Kidney capillary endothelial cell (primary cell): ENCODE measurements at regions not wholly inside any gene's neighbourhood (a gene's known extent, or its start where the extent isn't known, plus 50 kb on each side); places are given as distances from the start of the nearest gene placed in this dataset.

Experiments used
- DNase-seq: peaks from one replicate; pipeline ENCODE4 v3.0.0-alpha.2; 2018; ENCODE audit warnings: low spot score

DNA sequence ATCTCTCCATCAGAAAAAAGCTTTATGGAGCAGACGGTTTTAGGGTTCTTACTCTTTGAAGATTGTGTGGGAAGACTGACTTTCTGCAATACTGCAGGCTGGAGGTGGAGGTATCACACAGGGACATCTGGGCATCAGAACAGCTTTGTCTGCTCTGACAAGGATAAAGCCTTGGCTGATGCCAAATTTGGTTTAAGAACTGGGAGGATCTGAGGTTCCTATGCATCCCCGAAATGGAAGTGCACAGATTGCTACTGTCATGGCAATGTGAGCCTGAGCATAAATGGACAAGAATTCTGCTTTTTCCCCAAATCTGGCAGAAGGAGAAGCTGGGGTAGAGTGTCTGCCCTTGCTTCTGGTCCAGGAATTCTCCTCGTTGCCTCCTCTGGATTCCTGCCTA is 424.3 kb downstream of the SLC4A3 start:
- DNase-seq = no peak

DNA sequence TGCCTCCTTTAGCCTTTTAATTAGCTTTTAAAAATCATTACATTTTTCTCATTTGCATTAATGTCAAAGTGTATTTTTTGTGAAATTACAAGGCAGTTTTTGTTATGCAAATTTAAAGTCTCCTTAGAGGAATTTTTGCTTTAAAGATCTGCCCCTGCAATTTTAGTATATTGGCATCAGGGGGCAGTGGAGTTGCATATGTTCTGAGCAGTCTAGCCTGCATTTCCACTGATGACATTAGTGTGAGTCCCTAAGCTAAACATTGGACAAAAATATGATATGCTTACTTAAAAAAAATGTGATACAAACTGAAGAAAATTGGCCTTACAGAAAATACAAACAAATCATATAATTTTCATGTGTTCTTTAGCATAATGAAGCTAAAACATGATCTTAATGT is 426.5 kb downstream of the SLC4A3 start:
- no peak for DNase-seq

DNA sequence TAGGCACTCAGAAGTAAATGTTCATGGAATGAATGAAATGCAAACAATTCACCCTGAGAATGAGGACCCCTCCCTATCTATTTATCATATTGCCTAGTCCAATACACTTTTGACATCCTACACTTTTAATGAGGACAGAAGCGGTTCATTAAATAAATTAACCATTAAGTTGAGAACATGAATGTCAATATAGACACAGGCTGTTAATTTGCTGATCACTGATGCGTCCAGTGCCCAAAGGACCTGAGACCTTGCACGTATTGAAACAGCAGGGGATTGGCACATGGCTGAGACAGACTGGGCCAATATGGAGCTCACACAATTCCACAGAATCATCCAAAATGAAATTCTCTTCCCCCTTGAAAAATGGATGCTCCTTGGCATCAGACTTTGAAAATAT is 430.0 kb downstream of the SLC4A3 start:
- no peak for DNase-seq

DNA sequence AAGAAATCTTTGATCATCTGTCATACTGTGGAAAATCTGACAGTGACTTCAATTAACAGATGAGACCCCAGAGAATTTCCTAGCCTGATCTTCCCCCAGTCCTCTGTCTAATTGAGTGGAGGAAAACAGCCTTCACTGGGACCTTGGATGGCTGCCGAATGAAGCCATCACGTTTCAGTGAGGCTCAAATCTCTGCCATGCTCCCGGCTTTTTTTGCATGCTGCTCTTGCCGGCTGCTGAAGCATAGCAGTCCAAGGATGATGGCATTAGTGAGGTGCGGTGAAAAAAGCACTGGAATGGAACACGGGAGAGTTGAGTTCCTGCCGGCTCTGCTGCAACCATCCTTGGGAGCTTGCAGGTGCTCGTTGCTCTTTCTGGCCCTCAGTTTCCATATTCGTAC is 430.5 kb downstream of the SLC4A3 start:
- DNase-seq = no peak

DNA sequence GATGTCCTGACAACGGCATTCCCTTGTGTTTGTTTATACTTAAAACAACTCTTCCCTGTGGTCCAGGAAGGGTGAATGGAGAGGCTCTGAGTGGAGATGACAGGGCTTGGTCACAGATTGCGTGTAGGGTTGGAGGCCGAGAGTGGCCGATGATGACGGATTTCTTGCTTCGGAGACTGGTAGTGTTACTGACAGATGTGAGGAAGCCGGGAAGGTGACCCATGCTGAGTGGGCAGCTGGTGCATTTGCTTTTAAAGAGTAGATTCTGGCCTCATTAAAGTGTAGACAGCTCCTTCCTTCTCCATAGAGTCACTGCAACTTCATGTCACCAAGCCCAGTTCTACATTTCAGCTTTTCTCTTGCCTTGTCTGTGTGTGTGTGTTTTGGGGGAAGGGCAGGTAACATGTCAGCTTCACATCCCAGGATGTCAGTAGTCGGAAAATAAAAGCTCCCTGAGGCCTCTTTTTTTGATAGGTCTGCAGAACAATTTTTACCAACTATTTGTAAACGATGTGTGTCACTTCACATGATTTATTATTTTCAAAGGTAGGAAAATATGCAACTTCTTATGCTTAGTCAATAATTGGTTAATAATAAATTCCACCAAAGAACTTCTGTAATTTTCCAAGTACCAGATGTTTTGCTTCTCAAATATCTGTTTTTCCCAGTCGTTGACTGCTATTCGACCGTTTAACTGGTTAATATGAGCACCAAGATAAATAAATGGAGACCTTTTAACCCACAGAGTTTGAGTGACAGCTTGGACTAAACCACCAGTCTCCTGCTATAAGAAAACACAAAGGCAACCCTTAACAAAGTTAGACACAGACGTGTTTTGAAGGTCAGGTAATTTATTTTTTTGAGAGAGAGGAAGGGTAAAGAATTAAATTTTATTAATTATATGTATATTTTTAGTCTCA is 436.9 kb downstream of the SLC4A3 start:
- DNase-seq = no peak

DNA sequence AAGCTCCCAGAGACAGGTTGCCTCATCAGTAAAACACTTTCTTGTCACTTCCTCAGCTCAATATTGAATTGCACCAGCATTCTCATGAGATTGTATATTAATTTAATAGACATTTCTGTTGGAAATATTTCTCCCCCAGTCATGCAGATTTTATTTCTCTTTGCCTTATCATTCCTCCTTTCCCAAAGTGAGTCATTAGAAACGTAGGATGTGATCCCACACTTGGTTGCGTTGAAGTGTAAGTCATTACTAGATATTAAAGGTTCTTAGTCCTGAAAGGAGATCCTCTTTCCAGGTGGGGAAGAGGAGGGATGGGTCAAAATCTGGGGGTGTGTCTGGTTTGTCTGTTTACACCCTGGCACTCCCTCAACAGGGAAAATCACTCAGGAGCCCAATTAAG is 438.2 kb downstream of the SLC4A3 start:
- no peak for DNase-seq

- no peak for DNase-seq
Measured at GRCh38 chr2:220068846-220069245, 441.4 kb downstream of the SLC4A3 start.

DNA sequence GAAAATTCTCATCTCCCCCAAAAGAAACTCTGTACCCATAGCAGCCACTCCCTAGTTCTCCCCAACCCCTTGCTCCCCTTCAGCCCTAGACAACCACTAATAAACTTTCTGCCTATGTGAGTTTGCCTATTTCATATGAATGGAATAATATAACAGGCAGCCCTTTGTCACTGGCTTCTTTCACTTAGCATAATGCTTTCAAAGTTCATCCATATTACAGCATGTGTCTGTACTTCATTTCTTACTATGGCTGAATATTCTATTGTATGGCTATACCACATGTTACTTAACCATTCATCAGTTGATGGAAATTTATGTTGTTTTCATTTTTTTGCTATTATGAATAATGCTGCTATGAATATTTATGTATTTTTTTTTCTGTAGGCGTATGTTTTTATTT is 442.9 kb downstream of the SLC4A3 start:
- DNase-seq = no peak

- no peak for DNase-seq
Measured at GRCh38 chr2:220071696-220072095, 444.3 kb downstream of the SLC4A3 start.

DNA sequence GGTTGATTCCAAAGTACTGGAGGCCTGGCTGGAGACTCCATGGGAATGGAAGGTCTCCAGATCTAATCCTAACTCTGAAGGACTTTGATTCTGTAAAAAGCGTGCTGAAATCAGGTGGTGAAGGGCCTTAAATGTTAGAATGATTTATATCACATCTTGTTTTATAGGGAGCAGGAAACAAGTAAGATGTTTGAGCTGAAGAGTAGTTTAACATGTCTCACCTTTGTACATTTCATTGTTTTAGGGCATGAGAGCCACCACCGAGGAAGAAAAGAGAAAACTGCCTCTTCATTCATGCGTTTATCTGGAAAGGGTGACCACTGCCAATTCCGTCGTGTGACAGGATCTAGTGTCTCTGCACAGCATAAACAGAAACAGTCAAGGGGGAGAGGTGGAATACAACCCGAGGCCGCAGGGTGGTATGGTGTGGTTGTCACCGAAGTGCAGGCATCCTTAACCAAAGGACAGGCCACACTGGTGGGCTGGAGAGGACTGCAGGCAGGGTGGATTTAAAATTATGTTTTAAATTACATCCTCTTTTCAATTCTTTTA is 445.3 kb downstream of the SLC4A3 start:
- no peak for DNase-seq

GRCh38 chr2:220075835-220076234 is 448.4 kb downstream of the SLC4A3 start:
- DNase-seq = no peak

GRCh38 chr2:220076734-220077133 is 449.3 kb downstream of the SLC4A3 start:
- no peak for DNase-seq

DNA sequence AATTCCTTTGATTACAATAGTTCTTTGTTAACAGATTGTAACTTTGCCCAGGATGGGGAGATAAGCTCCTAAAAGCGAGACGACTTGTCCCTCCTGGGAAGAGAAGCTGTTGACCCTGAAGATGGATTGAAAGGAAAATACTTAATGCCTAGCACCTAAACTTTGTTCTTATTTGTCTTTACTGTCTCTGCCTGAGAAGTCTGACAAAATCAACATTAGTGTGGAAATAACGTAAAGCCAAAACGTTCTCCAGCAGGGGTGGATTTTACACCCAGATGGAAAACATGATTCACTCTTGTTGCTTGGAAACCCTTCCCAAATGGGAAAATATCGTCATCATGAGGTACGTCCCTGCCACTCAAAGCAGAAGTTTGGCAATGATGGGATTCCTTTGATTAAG is 450.1 kb downstream of the SLC4A3 start:
- no peak for DNase-seq

GRCh38 chr2:220078439-220078838 is 451.0 kb downstream of the SLC4A3 start:
- DNase-seq = no peak

- no peak for DNase-seq
Measured at GRCh38 chr2:220079595-220079994, 452.2 kb downstream of the SLC4A3 start.

DNA sequence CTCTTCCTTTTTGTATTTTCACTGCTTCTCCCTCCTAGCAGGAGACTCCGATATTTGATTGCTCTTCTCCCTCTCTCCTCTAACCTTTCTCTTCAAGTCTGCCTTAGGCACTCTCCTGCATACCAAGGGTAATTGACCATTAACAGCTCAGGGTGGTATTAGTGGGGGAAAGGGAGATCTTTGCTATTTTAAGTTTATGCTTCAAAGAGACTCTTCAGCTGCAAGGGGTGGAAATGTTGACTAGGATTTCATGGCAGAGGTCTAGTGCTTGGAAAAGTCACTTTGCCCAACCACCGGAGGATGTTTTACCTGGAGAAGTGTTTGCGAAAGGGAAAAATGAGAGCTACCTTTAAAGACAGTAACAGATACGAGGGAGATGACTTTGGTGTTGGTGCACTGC is 453.7 kb downstream of the SLC4A3 start:
- no peak for DNase-seq

DNA sequence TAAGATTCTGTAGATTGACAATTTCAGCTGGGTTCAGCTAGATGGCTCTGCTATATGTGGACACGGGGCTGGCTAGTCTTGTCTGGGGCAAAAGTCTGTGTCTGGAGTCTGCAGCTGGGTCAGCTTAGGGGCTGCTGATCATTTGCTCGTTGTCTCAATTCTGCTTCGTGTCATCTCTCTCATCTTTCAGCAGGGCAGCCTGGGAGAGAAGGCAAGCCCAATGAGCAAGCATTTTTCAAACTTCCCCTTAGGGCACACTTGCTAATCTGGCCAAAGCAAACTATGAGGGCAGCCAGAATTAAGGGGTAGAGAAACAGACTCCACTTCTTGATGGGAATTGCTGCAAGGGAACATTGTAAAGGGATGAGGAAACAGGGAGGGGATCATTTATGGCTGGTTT is 462.6 kb downstream of the SLC4A3 start:
- DNase-seq = no peak

GRCh38 chr2:220096406-220096805 is 469.0 kb downstream of the SLC4A3 start:
- no peak for DNase-seq

DNA sequence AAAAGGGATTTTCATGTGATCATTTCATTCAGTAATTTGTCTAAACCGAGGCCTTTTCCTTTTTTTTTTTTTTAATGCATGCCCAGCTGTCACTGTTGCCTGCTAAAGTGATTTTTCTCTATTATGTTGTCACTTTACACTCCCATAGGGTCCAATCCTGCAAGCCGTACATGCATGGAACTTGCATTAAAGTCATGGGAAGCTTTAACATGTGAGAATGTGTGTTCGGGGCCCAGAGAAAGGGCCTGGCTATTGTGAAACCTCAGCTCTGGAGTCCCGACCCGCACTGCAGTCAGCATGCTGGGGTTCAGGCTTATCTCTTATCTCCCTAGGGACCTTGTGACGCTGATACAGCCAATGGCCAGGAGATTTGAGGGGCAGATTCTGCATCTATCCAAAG is 474.6 kb downstream of the SLC4A3 start:
- no peak for DNase-seq

GRCh38 chr2:220103596-220103995 is 476.2 kb downstream of the SLC4A3 start:
- no peak for DNase-seq

DNA sequence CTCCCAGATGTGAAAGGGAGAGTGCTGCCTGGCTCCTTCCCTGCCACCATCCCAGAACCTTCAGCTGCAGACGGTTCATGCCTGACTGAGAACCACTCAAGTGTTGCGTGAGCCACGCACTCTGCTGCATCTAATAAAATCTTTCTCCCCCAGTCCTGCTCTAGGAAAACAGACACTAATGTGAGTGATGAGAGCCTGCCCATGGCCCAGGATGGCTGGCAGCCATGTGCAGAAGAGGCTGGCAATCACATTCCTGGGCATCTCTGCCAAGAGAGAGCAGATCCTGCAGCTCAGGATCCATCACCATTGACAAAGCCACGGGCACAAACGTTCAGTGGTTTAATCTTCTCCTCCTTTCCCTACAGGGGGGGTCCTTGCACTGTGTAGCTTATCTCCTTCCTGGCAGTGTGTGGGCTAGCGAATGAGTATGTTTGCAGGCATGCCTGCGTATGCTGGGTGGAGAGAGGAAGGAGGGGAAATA is 477.5 kb downstream of the SLC4A3 start:
- DNase-seq = no peak

GRCh38 chr2:220106065-220106464 is 478.6 kb downstream of the SLC4A3 start:
- no peak for DNase-seq

DNA sequence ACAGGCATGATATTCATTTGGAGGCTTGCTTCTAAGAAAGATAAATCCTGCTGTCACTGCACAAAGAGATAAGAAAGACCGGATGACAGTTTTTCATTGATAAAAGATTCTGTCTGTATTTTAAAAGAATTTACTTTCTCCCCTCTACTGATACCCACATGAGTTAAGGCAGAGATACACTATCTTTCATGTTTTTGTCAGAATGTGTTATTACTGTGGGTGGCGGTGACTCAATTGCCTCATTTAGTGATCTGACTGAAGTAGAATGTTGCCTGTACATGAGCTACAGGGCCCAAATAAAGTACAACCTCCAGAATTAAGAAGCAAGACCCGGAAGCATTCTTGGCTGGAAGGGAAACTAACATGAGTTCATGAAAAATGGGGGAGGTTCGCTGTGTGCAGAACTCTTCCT is 480.0 kb downstream of the SLC4A3 start:
- no peak for DNase-seq

- DNase-seq = no peak
Measured at GRCh38 chr2:220114443-220114842, 487.0 kb downstream of the SLC4A3 start.
